ENCODE measurements at regions not wholly inside any gene's neighbourhood (a gene's known extent, or its start where the extent isn't known, plus 50 kb on each side); places are given as distances from the start of the nearest gene placed in this dataset.

DNA sequence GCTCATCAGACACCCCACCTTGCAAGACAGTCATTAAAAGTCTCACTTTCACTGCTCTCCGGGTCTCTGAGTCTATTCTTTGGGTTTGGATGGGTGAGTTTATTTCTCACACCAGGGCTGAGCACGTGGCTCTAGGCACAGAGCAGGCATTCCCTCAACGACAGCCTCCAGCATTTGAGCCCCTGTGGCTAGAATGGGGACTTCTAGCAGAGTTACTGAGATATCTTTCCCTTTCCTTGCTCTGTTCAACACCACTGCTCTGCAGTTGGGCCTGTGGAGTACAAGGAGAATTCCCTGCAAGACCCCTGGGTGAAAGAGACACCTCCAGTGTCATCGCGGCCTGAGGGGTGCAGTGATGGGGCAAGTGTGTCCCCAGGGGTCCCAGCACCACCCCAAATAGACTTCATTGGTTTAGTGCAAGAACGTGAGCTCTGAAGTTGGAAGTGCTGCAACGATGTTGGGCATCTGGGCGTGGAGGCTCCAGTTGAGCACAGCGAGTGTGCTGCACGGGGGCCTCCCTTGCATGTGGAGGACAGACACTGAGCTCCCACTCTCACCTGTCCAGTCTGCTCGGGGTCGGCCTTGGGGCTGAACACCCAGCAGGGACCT lies 184.1 kb upstream of the HS6ST1 start:
- no peak for TF ChIP-seq CTCF (IDR thresholded peaks at IDR 0.05)
- TF ChIP-seq POLR2A (IDR thresholded peaks at IDR 0.05), result no peak

All from prostate gland (tissue), 2 donors.